Sciatic nerve (tissue), 2 donors: ENCODE measurements at regions not wholly inside any gene's neighbourhood (a gene's known extent, or its start where the extent isn't known, plus 50 kb on each side); places are given as distances from the start of the nearest gene placed in this dataset.

Source experiments
- ATAC-seq: fragments of 200-7000 bp; cut with Tn5 transposase; one replicate; pipeline ENCODE4 v1.9.1; 2020; ENCODE audit warnings: mild to moderate bottlenecking, moderate library complexity
- DNase-seq: peaks from one replicate; pipeline ENCODE4 v3.0.0-alpha.2; 2020; ENCODE audit warnings: low spot score
- intact Hi-C: fragments of 100-400 bp; cut with DNase I; formaldehyde crosslinking; loops from one replicate; pipeline ENCODE4 v1.14.2; 2022
- donor health status: DM: no; HTN: no; CAD: no.
- donor health status: DM: no; HTN: no; CAD: no.

- no peak for ATAC-seq
Observed at GRCh38 chr10:111131168-111131799, 54.5 kb downstream of the ADRA2A start.

GRCh38 chr10:111137007-111137406 lies 60.2 kb downstream of the ADRA2A start:
- intact Hi-C loops, result no loop called here
- no peak for DNase-seq
- no peak for ATAC-seq

More at GRCh38 chr10:111131168-111131799, 54.5 kb downstream of the ADRA2A start:
- no peak for DNase-seq
- intact Hi-C loops, result no loop called here

GRCh38 chr10:111137587-111137986 lies 60.8 kb downstream of the ADRA2A start:
- ATAC-seq (no peak), DNase-seq (no peak)
- intact Hi-C loops, result no loop called here

GRCh38 chr10:111138544-111138943 lies 61.7 kb downstream of the ADRA2A start:
- intact Hi-C loops, result no loop called here
- ATAC-seq (no peak), DNase-seq (no peak)

GRCh38 chr10:111139567-111139966 lies 62.7 kb downstream of the ADRA2A start:
- no peak for DNase-seq
- intact Hi-C loops, result no loop called here
- ATAC-seq, result no peak

- no peak for DNase-seq
- ATAC-seq, result no peak
- intact Hi-C loops, result no loop called here
Observed at GRCh38 chr10:111142092-111142768, 65.4 kb downstream of the ADRA2A start.

GRCh38 chr10:111146025-111146640 lies 69.3 kb downstream of the ADRA2A start:
- ATAC-seq, result no peak
- DNase-seq, result no peak
- intact Hi-C loops, result no loop called here

- ATAC-seq (no peak), DNase-seq (no peak)
- intact Hi-C loops, result no loop called here
Observed at GRCh38 chr10:111148025-111148424, 71.2 kb downstream of the ADRA2A start.

GRCh38 chr10:111148440-111148839 lies 71.6 kb downstream of the ADRA2A start:
- no peak for ATAC-seq
- intact Hi-C loops, result no loop called here

GRCh38 chr10:111150691-111151090 lies 73.9 kb downstream of the ADRA2A start:
- ATAC-seq (no peak), DNase-seq (no peak)
- intact Hi-C loops, result no loop called here

More at GRCh38 chr10:111148440-111148839, 71.6 kb downstream of the ADRA2A start:
- DNase-seq, result no peak

- ATAC-seq, result no peak
- DNase-seq, result no peak
- intact Hi-C loops, result no loop called here
Observed at GRCh38 chr10:111151595-111152307, 74.9 kb downstream of the ADRA2A start.

- no peak for ATAC-seq
- DNase-seq, result no peak
- intact Hi-C loops, result no loop called here
Observed at GRCh38 chr10:111156754-111157153, 79.9 kb downstream of the ADRA2A start.

GRCh38 chr10:111158595-111158994 lies 81.8 kb downstream of the ADRA2A start:
- intact Hi-C loops, result no loop called here
- DNase-seq (no peak), ATAC-seq (no peak)

- intact Hi-C loops, result no loop called here
- DNase-seq, result no peak
- ATAC-seq, result no peak
Observed at GRCh38 chr10:111161109-111161874, 84.5 kb downstream of the ADRA2A start.

GRCh38 chr10:111171183-111171582 lies 94.4 kb downstream of the ADRA2A start:
- DNase-seq (no peak), ATAC-seq (no peak)
- intact Hi-C loops, result no loop called here

GRCh38 chr10:111175787-111176186 lies 99.0 kb downstream of the ADRA2A start:
- ATAC-seq (no peak), DNase-seq (no peak)
- intact Hi-C loops, result no loop called here

- intact Hi-C loops, result no loop called here
- ATAC-seq, result no peak
- DNase-seq, result no peak
Observed at GRCh38 chr10:111177379-111177778, 100.5 kb downstream of the ADRA2A start.

- ATAC-seq (no peak), DNase-seq (no peak)
- intact Hi-C loops, result no loop called here
Observed at GRCh38 chr10:111179514-111179913, 102.7 kb downstream of the ADRA2A start.

GRCh38 chr10:111186358-111186757 lies 109.5 kb downstream of the ADRA2A start:
- no peak for DNase-seq
- intact Hi-C loops, result no loop called here
- no peak for ATAC-seq
